Astrocyte (in vitro differentiated cells and primary cell): ENCODE measurements at regions not wholly inside any gene's neighbourhood (a gene's known extent, or its start where the extent isn't known, plus 50 kb on each side); places are given as distances from the start of the nearest gene placed in this dataset.

ENCODE experiments used
- DNase-seq: peaks from one replicate; pipeline ENCODE4 v3.0.0-alpha.2; 2010; ENCODE audit warnings: low read depth
- FAIRE-seq: peaks from 2 replicates; lab custom pipeline; 2011; peaks lifted over from hg19 to GRCh38; lab: Jason Lieb, UNC
- H2AFZ ChIP-seq: 2 replicates; pipeline ENCODE4 v1.6.0; 2012; ENCODE audit warnings: low read depth, low read length, inconsistent platforms
- H3K27ac ChIP-seq: 2 replicates; pipeline ENCODE4 v1.5.1; 2011; ENCODE audit warnings: low read depth, low read length, inconsistent platforms
- H3K27me3 ChIP-seq: 2 replicates; pipeline ENCODE4 v1.6.0; 2011; ENCODE audit warnings: low read length, inconsistent platforms; ENCODE audit not compliant: insufficient read depth
- H3K36me3 ChIP-seq: 2 replicates; pipeline ENCODE4 v1.5.1; 2011; ENCODE audit warnings: low read length, inconsistent platforms; ENCODE audit not compliant: insufficient read depth
- H3K4me1 ChIP-seq: 2 replicates; pipeline ENCODE4 v1.5.1; 2011; ENCODE audit warnings: low read length, inconsistent platforms; ENCODE audit not compliant: insufficient read depth
- H3K4me2 ChIP-seq: 2 replicates; pipeline ENCODE4 v1.6.0; 2012; ENCODE audit warnings: low read length, inconsistent platforms
- H3K4me3 ChIP-seq: 2 replicates; pipeline ENCODE4 v1.5.1; 2011; ENCODE audit warnings: low read depth, mild to moderate bottlenecking, low read length, inconsistent platforms; ENCODE audit not compliant: insufficient read depth
- H3K79me2 ChIP-seq: 2 replicates; pipeline ENCODE4 v1.6.0; 2012; ENCODE audit warnings: mild to moderate bottlenecking, low read length, inconsistent platforms; ENCODE audit not compliant: insufficient read depth
- H3K9ac ChIP-seq: 2 replicates; pipeline ENCODE4 v1.6.0; 2012; ENCODE audit warnings: mild to moderate bottlenecking, low read length, inconsistent platforms
- H3K9me3 ChIP-seq: 2 replicates; pipeline ENCODE4 v1.5.1; 2012; ENCODE audit warnings: low read depth, mild to moderate bottlenecking, low read length, inconsistent platforms; ENCODE audit not compliant: insufficient read depth
- H4K20me1 ChIP-seq: 2 replicates; pipeline ENCODE4 v1.6.0; 2012; ENCODE audit warnings: low read length, inconsistent platforms; ENCODE audit not compliant: insufficient read depth
- H3K27ac Mint-ChIP-seq: one replicate; pipeline ENCODE4 v1.8.0; 2021; ENCODE audit warnings: mild to moderate bottlenecking, mixed read lengths; ENCODE audit not compliant: unreplicated experiment
- H3K27me3 Mint-ChIP-seq: one replicate; pipeline ENCODE4 v1.8.0; 2021; ENCODE audit warnings: low read depth, mixed read lengths; ENCODE audit not compliant: unreplicated experiment
- H3K36me3 Mint-ChIP-seq: one replicate; pipeline ENCODE4 v1.8.0; 2021; ENCODE audit warnings: low read depth, mixed read lengths; ENCODE audit not compliant: unreplicated experiment
- H3K4me1 Mint-ChIP-seq: one replicate; pipeline ENCODE4 v1.8.0; 2021; ENCODE audit warnings: low read depth, mixed read lengths; ENCODE audit not compliant: unreplicated experiment
- H3K4me3 Mint-ChIP-seq: one replicate; pipeline ENCODE4 v1.8.0; 2021; ENCODE audit warnings: mild to moderate bottlenecking, moderate library complexity, mixed read lengths; ENCODE audit not compliant: unreplicated experiment
- H3K9me3 Mint-ChIP-seq: one replicate; pipeline ENCODE4 v1.8.0; 2021; ENCODE audit warnings: mild to moderate bottlenecking, mixed read lengths; ENCODE audit not compliant: unreplicated experiment
- CTCF ChIP-seq: IDR thresholded peaks from 2 replicates; pipeline ENCODE4 v1.5.1; 2011; ENCODE audit warnings: low read depth, mild to moderate bottlenecking, inconsistent platforms, low read length, moderate library complexity; ENCODE audit not compliant: insufficient read depth
- EZH2 ChIP-seq: IDR thresholded peaks from 2 replicates; pipeline ENCODE4 v1.6.1; 2012; ENCODE audit warnings: mild to moderate bottlenecking, low read length, inconsistent platforms; ENCODE audit not compliant: insufficient read depth

- peaks cover 7% of the 10 kb centered on the region for H3K27me3 ChIP-seq
- TF ChIP-seq CTCF (no peak), EZH2 (no peak)
- FAIRE-seq (peak; percentile 41), DNase-seq (no peak)
- no peak overlapping the region for H2AFZ ChIP-seq
- Mint-ChIP-seq H3K9me3 (no peaks in the 10 kb centered on the region), H3K4me1 (peaks cover 22% of the 10 kb centered on the region), H3K4me3 (no peak overlapping the region), H3K27me3 (peaks cover 24% of the 10 kb centered on the region), H3K27ac (no peak overlapping the region), H3K36me3 (no peaks in the 10 kb centered on the region)
- peaks cover 32% of the 10 kb centered on the region for H3K4me1 ChIP-seq
- no peak overlapping the region for H3K4me3 ChIP-seq
- no peaks in the 10 kb centered on the region for H3K79me2 ChIP-seq
- H3K36me3 ChIP-seq: no peaks in the 10 kb centered on the region
- no peak overlapping the region for H3K4me2 ChIP-seq
- H3K9ac ChIP-seq: no peak overlapping the region
- no peaks in the 10 kb centered on the region for H4K20me1 ChIP-seq
- H3K9me3 ChIP-seq: no peaks in the 10 kb centered on the region
- no peak overlapping the region for H3K27ac ChIP-seq
Measured at GRCh38 chr10:44858017-44858371, 53.1 kb upstream of the TMEM72 start.

GRCh38 chr10:44858988-44859387 lies 52.1 kb upstream of the TMEM72 start:
- peak; percentile 56 for FAIRE-seq
- Mint-ChIP-seq H3K4me3 (no peak overlapping the region), H3K36me3 (no peaks in the 10 kb centered on the region), H3K27me3 (peaks cover 22% of the 10 kb centered on the region), H3K27ac (no peak overlapping the region), H3K4me1 (peaks cover 22% of the 10 kb centered on the region), H3K9me3 (no peaks in the 10 kb centered on the region)
- Histone ChIP-seq H3K9me3 (no peaks in the 10 kb centered on the region), H3K79me2 (no peaks in the 10 kb centered on the region), H4K20me1 (no peaks in the 10 kb centered on the region), H3K27me3 (peaks cover 6% of the 10 kb centered on the region), H3K4me3 (no peak overlapping the region), H3K4me1 (peaks cover 33% of the 10 kb centered on the region), H3K36me3 (no peaks in the 10 kb centered on the region), H3K9ac (no peak overlapping the region), H3K4me2 (no peak overlapping the region), H2AFZ (no peak overlapping the region), H3K27ac (no peak overlapping the region)
- TF ChIP-seq CTCF (no peak), EZH2 (no peak)
- DNase-seq: no peak

GRCh38 chr10:44859546-44860285 lies 51.4 kb upstream of the TMEM72 start:
- H3K36me3 Mint-ChIP-seq: no peaks in the 10 kb centered on the region
- H3K4me3 Mint-ChIP-seq: no peak overlapping the region
- Histone ChIP-seq H2AFZ (no peak overlapping the region), H3K79me2 (no peaks in the 10 kb centered on the region), H3K9me3 (no peaks in the 10 kb centered on the region), H3K9ac (no peak overlapping the region), H3K27ac (no peak overlapping the region), H3K36me3 (no peaks in the 10 kb centered on the region), H3K4me3 (no peak overlapping the region), H3K27me3 (no peaks in the 10 kb centered on the region), H3K4me1 (peaks cover 38% of the 10 kb centered on the region), H4K20me1 (no peaks in the 10 kb centered on the region), H3K4me2 (no peak overlapping the region)
- H3K27ac Mint-ChIP-seq: no peak overlapping the region
- H3K9me3 Mint-ChIP-seq: peaks cover 3% of the 10 kb centered on the region
- peaks cover 22% of the 10 kb centered on the region for H3K4me1 Mint-ChIP-seq
- DNase-seq (no peak), FAIRE-seq (peak; percentile 29)
- no peak for TF ChIP-seq CTCF
- TF ChIP-seq EZH2: no peak
- peaks cover 18% of the 10 kb centered on the region for H3K27me3 Mint-ChIP-seq
